ENCODE measurements at regions not wholly inside any gene's neighbourhood (a gene's known extent, or its start where the extent isn't known, plus 50 kb on each side); places are given as distances from the start of the nearest gene placed in this dataset.

GRCh38 chr14:38880643-38881524 is 222.2 kb downstream of the SEC23A start (continued):
- TF ChIP-seq FOSL2 (CRISPR knock-in tag; IDR thresholded peaks at IDR 0.05) (no peak), ZNF580 (CRISPR knock-in tag; IDR thresholded peaks at IDR 0.05; ENCODE audit: borderline replicate concordance, low read depth) (no peak), GRHL1 (CRISPR knock-in tag; conservative IDR thresholded peaks at IDR 0.05) (no peak), ZFP36 (IDR thresholded peaks at IDR 0.05; ENCODE audit: borderline replicate concordance, low read depth, low read length, partially characterized antibody) (no peak), ZFP82 (CRISPR knock-in tag; IDR thresholded peaks at IDR 0.05; ENCODE audit: borderline replicate concordance) (no peak), ZMYM3 (CRISPR knock-in tag; IDR thresholded peaks at IDR 0.05) (no peak), HNRNPH1 (optimal IDR thresholded peaks at IDR 0.05; ENCODE audit: low read depth, low read length) (no peak), FOXJ3 (CRISPR knock-in tag; IDR thresholded peaks at IDR 0.05; ENCODE audit: borderline replicate concordance) (peak; percentile 47; the same call in 1 of the 2 replicates), ZNF3 (CRISPR knock-in tag; IDR thresholded peaks at IDR 0.05) (no peak), GTF2F1 (IDR thresholded peaks at IDR 0.05; ENCODE audit: low read length) (no peak), ZNF563 (CRISPR knock-in tag; IDR thresholded peaks at IDR 0.05) (no peak), SALL2 (CRISPR knock-in tag; IDR thresholded peaks at IDR 0.05) (no peak), MBD4 (IDR thresholded peaks at IDR 0.05; ENCODE audit: borderline replicate concordance, low read length) (no peak), YY1 (IDR thresholded peaks at IDR 0.05; ENCODE audit: insufficient read depth, insufficient replicate concordance, low read depth, low read length) (no peak), SOX6 (IDR thresholded peaks at IDR 0.05) (no peak), SOX6 (CRISPR knock-in tag; IDR thresholded peaks at IDR 0.05) (no peak), ZNF564 (CRISPR knock-in tag; IDR thresholded peaks at IDR 0.05) (no peak), FOXC1 (CRISPR knock-in tag; IDR thresholded peaks at IDR 0.05; ENCODE audit: borderline replicate concordance) (no peak), ATF7 (IDR thresholded peaks at IDR 0.05) (no peak), ATF7 (CRISPR knock-in tag; IDR thresholded peaks at IDR 0.05) (no peak), ELF3 (CRISPR knock-in tag; IDR thresholded peaks at IDR 0.05) (no peak), MED13 (CRISPR knock-in tag; IDR thresholded peaks at IDR 0.05) (no peak), CCAR2 (optimal IDR thresholded peaks at IDR 0.05; ENCODE audit: low read depth, low read length) (no peak), MAFF (IDR thresholded peaks at IDR 0.05; ENCODE audit: low read depth, low read length) (no peak), FOXA1 (IDR thresholded peaks at IDR 0.05) (no peak), FOXA1 (CRISPR knock-in tag; IDR thresholded peaks at IDR 0.05) (no peak), ZNF343 (CRISPR knock-in tag; IDR thresholded peaks at IDR 0.05) (0 out of 2 replicates have a peak, but pooled peaks have one; percentile 31), SNAI1 (CRISPR knock-in tag; IDR thresholded peaks at IDR 0.05; ENCODE audit: borderline replicate concordance) (no peak), STAG1 (CRISPR knock-in tag; IDR thresholded peaks at IDR 0.05) (no peak), ATM (IDR thresholded peaks at IDR 0.05; ENCODE audit: borderline replicate concordance) (no peak), SNAPC2 (CRISPR knock-in tag; IDR thresholded peaks at IDR 0.05) (peak; percentile 28; the same call in 1 of the 2 replicates), HDAC1 (CRISPR knock-in tag; IDR thresholded peaks at IDR 0.05) (0 out of 2 replicates have a peak, but pooled peaks have one; percentile 39), SP5 (CRISPR knock-in tag; IDR thresholded peaks at IDR 0.05; ENCODE audit: borderline replicate concordance, low read depth) (no peak), TP53 (CRISPR knock-in tag; conservative IDR thresholded peaks at IDR 0.05) (no peak)

Data from HepG2 (cell line).